Transverse colon (tissue), 4 donors: ENCODE measurements at regions not wholly inside any gene's neighbourhood (a gene's known extent, or its start where the extent isn't known, plus 50 kb on each side); places are given as distances from the start of the nearest gene placed in this dataset.

ENCODE experiments used
- EP300 ChIP-seq: sonication (generic); formaldehyde crosslinking; IDR thresholded peaks from one replicate; pipeline ENCODE4 v1.6.1; 2017; ENCODE audit warnings: antibody characterized with exemption, low read depth
- POLR2A ChIP-seq: fragments of 450-650 bp; IDR thresholded peaks from one replicate; pipeline ENCODE4 v1.6.1; 2016; ENCODE audit warnings: antibody characterized with exemption, mild to moderate bottlenecking, moderate library complexity
- POLR2AphosphoS5 ChIP-seq, 3 donors: sonication (generic); formaldehyde crosslinking; IDR thresholded peaks; one replicate each; pipeline ENCODE4 v1.6.1; 2016; ENCODE audit warnings: antibody characterized with exemption in 3 of 3
- TF ChIP-seq, protein P1 (sequence below), 5 experiments: fragments of 200-600 bp in 3 of 5; fragments of 450-650 bp in 2 of 5; sonication (generic) in 3 of 5; IDR thresholded peaks; 1 replicate in 2 of 5; 2 replicates in 3 of 5; pipeline ENCODE4 v1.5.1; 2016 to 2017; ENCODE audit warnings: antibody characterized with exemption in 5 of 5, inconsistent platforms in 3 of 5, mild to moderate bottlenecking in 2 of 5, moderate library complexity in 1 of 5

DNA sequence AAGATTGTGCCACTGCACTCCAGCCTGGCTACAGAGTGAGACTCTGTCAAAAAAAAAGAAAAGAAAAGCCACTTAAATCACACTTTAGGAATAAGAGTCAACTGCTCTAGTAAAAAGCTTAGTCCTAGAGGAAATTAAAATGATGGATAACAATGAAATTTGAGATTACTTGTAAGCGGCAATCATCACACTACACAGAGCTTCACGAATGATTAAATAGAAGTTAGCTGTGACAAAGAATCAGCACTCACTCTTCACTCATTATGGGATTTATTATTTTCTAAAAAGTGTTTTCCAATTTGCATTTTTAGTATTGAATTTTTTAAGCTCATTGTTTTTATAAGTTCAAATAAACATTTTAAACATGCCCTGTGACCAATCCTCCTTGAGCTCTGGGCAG is 718.0 kb downstream of the UTRN start:
- TF ChIP-seq, protein P1, sequence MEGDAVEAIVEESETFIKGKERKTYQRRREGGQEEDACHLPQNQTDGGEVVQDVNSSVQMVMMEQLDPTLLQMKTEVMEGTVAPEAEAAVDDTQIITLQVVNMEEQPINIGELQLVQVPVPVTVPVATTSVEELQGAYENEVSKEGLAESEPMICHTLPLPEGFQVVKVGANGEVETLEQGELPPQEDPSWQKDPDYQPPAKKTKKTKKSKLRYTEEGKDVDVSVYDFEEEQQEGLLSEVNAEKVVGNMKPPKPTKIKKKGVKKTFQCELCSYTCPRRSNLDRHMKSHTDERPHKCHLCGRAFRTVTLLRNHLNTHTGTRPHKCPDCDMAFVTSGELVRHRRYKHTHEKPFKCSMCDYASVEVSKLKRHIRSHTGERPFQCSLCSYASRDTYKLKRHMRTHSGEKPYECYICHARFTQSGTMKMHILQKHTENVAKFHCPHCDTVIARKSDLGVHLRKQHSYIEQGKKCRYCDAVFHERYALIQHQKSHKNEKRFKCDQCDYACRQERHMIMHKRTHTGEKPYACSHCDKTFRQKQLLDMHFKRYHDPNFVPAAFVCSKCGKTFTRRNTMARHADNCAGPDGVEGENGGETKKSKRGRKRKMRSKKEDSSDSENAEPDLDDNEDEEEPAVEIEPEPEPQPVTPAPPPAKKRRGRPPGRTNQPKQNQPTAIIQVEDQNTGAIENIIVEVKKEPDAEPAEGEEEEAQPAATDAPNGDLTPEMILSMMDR (IDR thresholded peaks at IDR 0.05), result no peak
- TF ChIP-seq POLR2A (no peak), POLR2AphosphoS5 (IDR thresholded peaks at IDR 0.05) (no peak), EP300 (no peak)
